ENCODE measurements at regions not wholly inside any gene's neighbourhood (a gene's known extent, or its start where the extent isn't known, plus 50 kb on each side); places are given as distances from the start of the nearest gene placed in this dataset.
"Not testable (repeated sequence)": the region's sequence is repeated elsewhere in the genome, so short reads cannot be mapped to it uniquely, and the experiment has no call there.

- DNase-seq (ENCODE audit: low read depth, low spot score), result no peak
Observed at GRCh38 chr1:121569428-121569827, 384.7 kb downstream of the SRGAP2C start.

- not testable (repeated sequence) for DNase-seq (ENCODE audit: low read depth, low spot score)
Observed at GRCh38 chr1:121573881-121574504, 389.2 kb downstream of the SRGAP2C start.

GRCh38 chr1:121574505-121574899, 389.7 kb downstream of the SRGAP2C start:
- not testable (repeated sequence) for DNase-seq (ENCODE audit: low read depth, low spot score)

GRCh38 chr1:121582898-121583297, 398.1 kb downstream of the SRGAP2C start:
- not testable (repeated sequence) for DNase-seq (ENCODE audit: low read depth, low spot score)

GRCh38 chr1:121586369-121587229, 401.8 kb downstream of the SRGAP2C start:
- no peak for DNase-seq (ENCODE audit: low read depth, low spot score)

GRCh38 chr1:121587230-121587569, 402.4 kb downstream of the SRGAP2C start:
- no peak for DNase-seq (ENCODE audit: low read depth, low spot score)

GRCh38 chr1:121587777-121588176, 403.0 kb downstream of the SRGAP2C start:
- DNase-seq (ENCODE audit: low read depth, low spot score), result no peak

GRCh38 chr1:121594096-121594495, 409.3 kb downstream of the SRGAP2C start:
- DNase-seq (ENCODE audit: low read depth, low spot score), result no peak

- DNase-seq (ENCODE audit: low read depth, low spot score), result no peak
Observed at GRCh38 chr1:121595089-121595488, 410.3 kb downstream of the SRGAP2C start.

GRCh38 chr1:121604843-121605444, 420.2 kb downstream of the SRGAP2C start:
- not testable (repeated sequence) for DNase-seq (ENCODE audit: low read depth, low spot score)

GRCh38 chr1:121607499-121607898, 422.7 kb downstream of the SRGAP2C start:
- not testable (repeated sequence) for DNase-seq (ENCODE audit: low read depth, low spot score)
